Ramos (cell line): ENCODE measurements at regions not wholly inside any gene's neighbourhood (a gene's known extent, or its start where the extent isn't known, plus 50 kb on each side); places are given as distances from the start of the nearest gene placed in this dataset.

ENCODE experiments used
- in situ Hi-C: fragments of 300-500 bp; cut with MboI; formaldehyde crosslinking; loops from one replicate; pipeline ENCODE4 v1.14.3; 2022; ENCODE audit warnings: low sequenced_read_pairs; ENCODE audit not compliant: unreplicated experiment

DNA sequence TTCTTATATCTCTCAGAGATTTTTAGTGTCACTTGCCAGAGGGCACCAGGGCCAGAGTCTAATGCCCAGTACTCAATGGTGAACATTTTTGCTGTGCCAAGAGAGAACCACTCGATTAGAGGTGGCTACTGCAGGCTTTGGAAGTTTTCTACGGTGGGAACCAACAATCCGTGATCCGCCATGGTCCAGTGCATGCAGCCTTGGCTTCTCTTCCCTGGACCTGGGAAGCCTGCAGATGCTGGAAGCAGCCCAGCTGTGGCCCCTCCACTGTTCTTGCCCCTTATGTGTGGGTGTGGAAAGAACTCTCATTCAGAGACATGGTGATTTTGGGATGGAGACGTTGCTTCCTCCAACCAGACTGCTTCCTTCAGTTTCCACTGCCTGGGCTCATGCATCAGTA, 224.2 kb downstream of the TSHZ3 start:
- in situ Hi-C loops, result no loop called here

DNA sequence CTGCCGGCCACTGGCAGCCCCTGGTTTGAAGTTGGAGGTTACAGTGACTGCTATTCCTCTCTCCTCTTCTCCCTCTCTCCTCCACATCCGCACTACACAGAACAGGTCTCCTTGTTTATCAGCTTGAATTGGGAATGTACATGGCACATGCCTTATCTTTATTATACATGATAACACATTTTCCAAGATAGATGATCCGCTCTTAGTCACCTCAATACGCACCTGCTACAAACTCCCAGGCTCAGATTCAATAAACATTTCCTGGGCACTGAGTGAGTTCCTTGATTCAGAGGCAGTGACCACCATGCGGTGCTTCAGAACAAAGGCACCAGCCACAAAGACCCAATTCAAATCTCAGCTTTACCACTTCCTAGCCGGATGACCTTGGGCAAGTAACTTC, 227.7 kb downstream of the TSHZ3 start:
- in situ Hi-C loops, result no loop called here

- in situ Hi-C loops, result no loop called here
Measured at GRCh38 chr19:31120952-31121351, 228.3 kb downstream of the TSHZ3 start.

GRCh38 chr19:31119951-31120690, 229.1 kb downstream of the TSHZ3 start:
- in situ Hi-C loops, result no loop called here

GRCh38 chr19:31118986-31119385, 230.2 kb downstream of the TSHZ3 start:
- in situ Hi-C loops, result no loop called here

- in situ Hi-C loops, result no loop called here
Measured at GRCh38 chr19:31118287-31118955, 230.8 kb downstream of the TSHZ3 start.

GRCh38 chr19:31114585-31114984, 234.7 kb downstream of the TSHZ3 start:
- in situ Hi-C loops, result no loop called here

- in situ Hi-C loops, result no loop called here
Measured at GRCh38 chr19:31113293-31113692, 235.9 kb downstream of the TSHZ3 start.

DNA sequence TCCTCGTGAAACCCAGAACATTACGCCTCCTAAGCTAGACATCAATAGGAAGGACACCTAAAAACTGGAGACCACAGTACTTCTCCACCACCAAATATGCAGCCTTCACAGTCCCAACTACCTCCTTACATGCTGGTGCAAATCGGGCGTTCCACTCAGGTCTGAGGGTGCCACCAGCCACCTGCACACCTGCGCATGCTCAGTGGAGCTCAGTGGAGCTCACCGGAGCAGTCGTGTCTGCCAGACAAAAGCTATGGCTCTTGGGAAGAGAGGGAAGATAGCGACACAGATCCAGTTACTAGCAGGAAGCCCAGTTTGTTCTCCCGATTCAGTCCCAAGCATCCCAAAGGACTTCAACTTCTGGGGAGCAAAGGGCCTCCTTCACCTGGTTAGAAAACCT, 237.1 kb downstream of the TSHZ3 start:
- in situ Hi-C loops, result no loop called here

- in situ Hi-C loops, result no loop called here
Measured at GRCh38 chr19:31111741-31112140, 237.5 kb downstream of the TSHZ3 start.

GRCh38 chr19:31110336-31110735, 238.9 kb downstream of the TSHZ3 start:
- in situ Hi-C loops, result no loop called here

GRCh38 chr19:31109636-31110035, 239.6 kb downstream of the TSHZ3 start:
- in situ Hi-C loops, result no loop called here

- in situ Hi-C loops, result no loop called here
Measured at GRCh38 chr19:31107096-31107495, 242.1 kb downstream of the TSHZ3 start.

GRCh38 chr19:31105761-31106160, 243.5 kb downstream of the TSHZ3 start:
- in situ Hi-C loops, result no loop called here

DNA sequence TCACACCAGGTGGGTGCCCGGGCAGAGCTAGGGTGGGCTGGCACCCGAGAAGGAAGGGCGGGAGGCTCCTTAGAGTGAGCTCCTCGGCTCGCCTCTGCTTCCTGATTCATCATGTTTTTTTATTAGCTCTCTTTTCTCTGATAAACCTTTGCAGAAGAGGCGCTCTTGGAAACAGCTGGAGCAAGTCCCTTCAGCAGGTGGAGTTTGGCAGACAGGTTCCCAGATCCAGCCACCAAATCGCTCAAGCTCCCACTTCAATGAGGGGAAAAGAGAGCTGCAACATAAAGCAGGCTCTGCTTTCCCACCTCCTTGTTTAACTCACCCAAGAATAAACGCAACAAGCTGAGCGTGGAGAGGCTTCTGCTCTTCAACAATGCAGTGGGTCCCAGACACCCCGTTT, 244.8 kb downstream of the TSHZ3 start:
- in situ Hi-C loops, result no loop called here

DNA sequence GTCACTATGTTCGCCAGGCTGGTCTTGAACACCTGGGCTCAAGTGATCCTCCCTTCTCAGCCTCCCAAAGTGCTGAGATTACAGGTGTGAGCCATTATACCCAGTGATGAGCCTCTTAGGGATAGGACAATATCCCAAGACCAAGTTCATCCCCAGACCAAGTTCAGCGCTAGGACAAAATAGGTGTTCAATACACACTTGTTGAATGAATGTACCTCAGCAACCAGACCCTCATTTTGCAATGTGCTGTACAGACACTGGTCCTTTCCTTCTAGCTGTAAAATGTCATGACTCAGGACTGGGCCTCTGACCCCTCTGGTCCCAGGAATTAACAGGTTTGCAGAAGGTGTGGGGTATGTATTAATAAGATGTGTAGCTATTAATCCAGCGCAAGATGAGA, 246.0 kb downstream of the TSHZ3 start:
- in situ Hi-C loops, result no loop called here

DNA sequence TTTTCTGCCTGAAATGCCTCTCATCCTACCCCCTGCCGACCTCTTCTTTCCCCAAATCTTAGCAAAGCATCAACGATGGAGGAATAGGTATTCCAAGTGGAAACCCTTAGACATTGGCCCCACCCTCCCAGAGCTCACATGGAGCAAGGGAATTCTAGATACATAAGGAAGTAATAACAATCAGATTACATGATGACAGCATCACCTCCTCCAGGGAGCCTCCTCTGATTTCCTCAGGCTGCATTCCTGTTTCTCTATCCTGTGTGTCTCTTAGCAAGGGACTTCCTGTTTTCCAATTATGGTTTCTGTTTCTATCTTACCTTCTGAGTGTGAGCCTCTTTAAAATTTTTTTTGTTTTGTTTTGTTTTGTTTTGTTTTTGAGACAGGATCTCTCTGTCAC, 246.6 kb downstream of the TSHZ3 start:
- in situ Hi-C loops, result no loop called here

- in situ Hi-C loops, result no loop called here
Measured at GRCh38 chr19:31100981-31101380, 248.3 kb downstream of the TSHZ3 start.

- in situ Hi-C loops, result no loop called here
Measured at GRCh38 chr19:31100206-31100590, 249.0 kb downstream of the TSHZ3 start.

DNA sequence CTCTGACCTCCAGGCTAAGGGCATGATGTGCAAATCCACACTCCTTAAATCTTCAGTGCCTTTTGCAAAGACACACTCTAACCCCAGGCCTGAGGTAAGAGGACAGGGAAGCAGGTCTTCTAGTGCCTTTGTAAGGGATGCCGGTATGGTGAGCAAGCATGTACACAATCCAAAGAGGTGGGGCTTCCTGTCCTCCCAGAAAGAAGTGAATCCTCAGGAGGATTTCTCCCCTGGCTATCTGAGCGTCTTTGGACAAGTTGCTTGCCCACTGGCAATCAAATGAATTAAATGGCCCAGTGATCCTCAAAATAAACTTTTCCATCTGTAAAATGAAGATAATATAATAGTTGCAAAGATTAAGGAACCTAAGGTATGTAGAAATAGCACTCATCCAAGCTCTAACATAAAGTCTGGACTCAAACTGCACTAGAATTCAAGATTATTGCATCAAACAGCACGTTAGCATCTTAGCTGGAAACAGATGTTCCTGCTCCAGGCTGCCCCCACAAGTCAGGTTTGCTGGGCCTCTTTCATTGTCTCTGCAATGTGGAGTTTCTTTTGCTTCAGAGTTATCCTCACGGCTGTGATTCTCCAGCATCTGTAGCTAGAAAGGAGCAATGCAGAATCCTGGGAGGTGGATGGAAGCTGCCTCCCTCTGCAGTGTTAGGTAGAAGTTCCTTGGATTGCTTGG, 249.6 kb downstream of the TSHZ3 start:
- in situ Hi-C loops, result no loop called here

GRCh38 chr19:31098836-31099235, 250.4 kb downstream of the TSHZ3 start:
- in situ Hi-C loops, result no loop called here
